PC-3 (cell line): ENCODE measurements at regions not wholly inside any gene's neighbourhood (a gene's known extent, or its start where the extent isn't known, plus 50 kb on each side); places are given as distances from the start of the nearest gene placed in this dataset.

Experiments
- CTCF ChIP-seq: fragments of 300-600 bp; sonication (generic); conservative IDR thresholded peaks from 2 replicates; pipeline ENCODE4 v1.5.1; 2017; ENCODE audit warnings: antibody characterized with exemption, low read depth, mild to moderate bottlenecking, low read length
- EZH2 ChIP-seq: fragments of 300-600 bp; sonication (generic); IDR thresholded peaks from one replicate; pipeline ENCODE4 v1.6.1; 2017; ENCODE audit warnings: antibody characterized with exemption, mild to moderate bottlenecking, low read length; ENCODE audit not compliant: unreplicated experiment
- EZH2phosphoT487 ChIP-seq: fragments of 300-600 bp; sonication (generic); IDR thresholded peaks from 2 replicates; pipeline ENCODE4 v1.6.1; 2018; ENCODE audit warnings: mild to moderate bottlenecking, antibody characterized with exemption, low read length, borderline replicate concordance

GRCh38 chr1:17877316-17877715, 122.2 kb downstream of the ACTL8 start:
- TF ChIP-seq CTCF: no peak
- no peak for TF ChIP-seq EZH2
- no peak for TF ChIP-seq EZH2phosphoT487
